Gastrocnemius medialis (tissue), 4 donors: ENCODE measurements at regions not wholly inside any gene's neighbourhood (a gene's known extent, or its start where the extent isn't known, plus 50 kb on each side); places are given as distances from the start of the nearest gene placed in this dataset.

Experiments
- CTCF ChIP-seq, 5 experiments: fragments of 450-650 bp in 3 of 5; fragments of 200-600 bp in 2 of 5; sonication (generic) in 2 of 5; IDR thresholded peaks in 4 of 5; conservative IDR thresholded peaks in 1 of 5; 1 replicate in 4 of 5; 2 replicates in 1 of 5; pipeline ENCODE4 v1.5.1; 2016 to 2019; ENCODE audit warnings: antibody characterized with exemption in 5 of 5, mild to moderate bottlenecking in 3 of 5, moderate library complexity in 3 of 5
- POLR2A ChIP-seq, 2 donors: fragments of 450-650 bp; IDR thresholded peaks; one replicate each; pipeline ENCODE4 v1.6.1; 2017; ENCODE audit warnings: antibody characterized with exemption in 2 of 2, mild to moderate bottlenecking in 2 of 2, moderate library complexity in 2 of 2

- TF ChIP-seq POLR2A (IDR thresholded peaks at IDR 0.05) (no peak), CTCF (IDR thresholded peaks at IDR 0.05 in 4 of 5, conservative IDR thresholded peaks at IDR 0.05 in 1 of 5) (no peak)
Measured at GRCh38 chr2:186027922-186028321, 289.3 kb downstream of the FSIP2 start.
